Mesothelial cell of epicardium (in vitro differentiated cells): ENCODE measurements at regions not wholly inside any gene's neighbourhood (a gene's known extent, or its start where the extent isn't known, plus 50 kb on each side); places are given as distances from the start of the nearest gene placed in this dataset.

Source experiments
- DNase-seq, 2 experiments: peaks; one replicate each; pipeline ENCODE4 v3.0.0; 2021; ENCODE audit warnings: low spot score in 2 of 2; ENCODE audit not compliant: unreplicated experiment in 2 of 2
- H3K27ac Mint-ChIP-seq: 2 replicates; pipeline ENCODE4 v1.8.0; 2021; ENCODE audit warnings: mixed read lengths
- H3K27me3 Mint-ChIP-seq: 2 replicates; pipeline ENCODE4 v1.8.0; 2021; ENCODE audit warnings: low read depth, mixed read lengths
- H3K36me3 Mint-ChIP-seq: 2 replicates; pipeline ENCODE4 v1.8.0; 2021; ENCODE audit warnings: mixed read lengths
- H3K4me1 Mint-ChIP-seq: 2 replicates; pipeline ENCODE4 v1.8.0; 2021; ENCODE audit warnings: mixed read lengths
- H3K4me3 Mint-ChIP-seq: 2 replicates; pipeline ENCODE4 v1.8.0; 2021; ENCODE audit warnings: mild to moderate bottlenecking, moderate library complexity, mixed read lengths
- H3K9me3 Mint-ChIP-seq: 2 replicates; pipeline ENCODE4 v1.8.0; 2021; ENCODE audit warnings: mixed read lengths
- CTCF ChIP-seq: fragments of 200-600 bp; sonication (generic); IDR thresholded peaks from one replicate; pipeline ENCODE4 v1.5.0; 2021; ENCODE audit warnings: antibody characterized with exemption; ENCODE audit not compliant: unreplicated experiment

- H3K4me3 Mint-ChIP-seq: no peak overlapping the region
- H3K36me3 Mint-ChIP-seq: peaks cover 4% of the 10 kb centered on the region
- H3K27me3 Mint-ChIP-seq: no peaks in the 10 kb centered on the region
- TF ChIP-seq CTCF: no peak
- DNase-seq: no peak
- H3K27ac Mint-ChIP-seq: no peak overlapping the region
- H3K4me1 Mint-ChIP-seq: peaks cover 2% of the 10 kb centered on the region
- H3K9me3 Mint-ChIP-seq: peaks cover 49% of the 10 kb centered on the region
Observed at GRCh38 chr10:113480851-113481502, 71.9 kb upstream of the HABP2 start.

- Mint-ChIP-seq H3K4me3 (no peak overlapping the region), H3K9me3 (peaks cover 39% of the 10 kb centered on the region)
- TF ChIP-seq CTCF: no peak
Observed at GRCh38 chr10:113484487-113484886, 68.4 kb upstream of the HABP2 start.

GRCh38 chr10:113485736-113486135 is 67.1 kb upstream of the HABP2 start:
- H3K9me3 Mint-ChIP-seq: peaks cover 26% of the 10 kb centered on the region
- H3K4me1 Mint-ChIP-seq: no peaks in the 10 kb centered on the region
- H3K36me3 Mint-ChIP-seq: no peaks in the 10 kb centered on the region
- no peak for DNase-seq
- no peak overlapping the region for H3K27ac Mint-ChIP-seq
- no peak for TF ChIP-seq CTCF
- peaks cover 10% of the 10 kb centered on the region for H3K27me3 Mint-ChIP-seq
- H3K4me3 Mint-ChIP-seq: no peak overlapping the region

More at GRCh38 chr10:113484487-113484886, 68.4 kb upstream of the HABP2 start:
- DNase-seq: no peak
- H3K4me1 Mint-ChIP-seq: no peaks in the 10 kb centered on the region
- H3K27ac Mint-ChIP-seq: no peak overlapping the region
- peaks cover 4% of the 10 kb centered on the region for H3K27me3 Mint-ChIP-seq
- peaks cover 4% of the 10 kb centered on the region for H3K36me3 Mint-ChIP-seq

- H3K36me3 Mint-ChIP-seq: no peaks in the 10 kb centered on the region
- no peak for DNase-seq
- no peak overlapping the region for H3K27ac Mint-ChIP-seq
- no peaks in the 10 kb centered on the region for H3K4me1 Mint-ChIP-seq
- peaks cover 18% of the 10 kb centered on the region for H3K27me3 Mint-ChIP-seq
- H3K4me3 Mint-ChIP-seq: no peak overlapping the region
- peaks cover 18% of the 10 kb centered on the region for H3K9me3 Mint-ChIP-seq
- no peak for TF ChIP-seq CTCF
Observed at GRCh38 chr10:113486531-113486930, 66.3 kb upstream of the HABP2 start.

GRCh38 chr10:113487154-113487553 is 65.7 kb upstream of the HABP2 start:
- no peak for DNase-seq
- Mint-ChIP-seq H3K4me3 (no peak overlapping the region), H3K9me3 (peaks cover 13% of the 10 kb centered on the region), H3K27me3 (peaks cover 23% of the 10 kb centered on the region), H3K36me3 (no peaks in the 10 kb centered on the region), H3K27ac (no peak overlapping the region), H3K4me1 (peaks cover 2% of the 10 kb centered on the region)
- TF ChIP-seq CTCF: no peak
